ENCODE measurements at regions not wholly inside any gene's neighbourhood (a gene's known extent, or its start where the extent isn't known, plus 50 kb on each side); places are given as distances from the start of the nearest gene placed in this dataset.
"Not testable (repeated sequence)": the region's sequence is repeated elsewhere in the genome, so short reads cannot be mapped to it uniquely, and the experiment has no call there.

GRCh38 chr3:110015231-110015963 lies 678.1 kb upstream of the DPPA4 start:
- FAIRE-seq (no peak), DNase-seq (ENCODE audit: low read depth) (no peak)
- TF ChIP-seq CTCF (IDR thresholded peaks at IDR 0.05; ENCODE audit: insufficient read depth, low read length, severe bottlenecking): no peak
- no peaks in the 10 kb centered on the region for H3K36me3 ChIP-seq (ENCODE audit: control insufficient read depth, insufficient read depth, low read length)
- H3K4me3 ChIP-seq (ENCODE audit: low read depth, low read length): no peak overlapping the region
- no peaks in the 10 kb centered on the region for H3K27me3 ChIP-seq (ENCODE audit: control insufficient read depth, insufficient read depth, low read length)

- Histone ChIP-seq H3K36me3 (ENCODE audit: control insufficient read depth, insufficient read depth, low read length) (no peaks in the 10 kb centered on the region), H3K27me3 (ENCODE audit: control insufficient read depth, insufficient read depth, low read length) (no peaks in the 10 kb centered on the region), H3K4me3 (ENCODE audit: low read depth, low read length) (no peak overlapping the region)
- TF ChIP-seq CTCF (IDR thresholded peaks at IDR 0.05; ENCODE audit: insufficient read depth, low read length, severe bottlenecking): no peak
- FAIRE-seq: no peak
- no peak for DNase-seq (ENCODE audit: low read depth)
These were observed 679.0 kb upstream of the DPPA4 start for GRCh38 chr3:110016235-110016815.

- FAIRE-seq: no peak
- no peaks in the 10 kb centered on the region for H3K36me3 ChIP-seq (ENCODE audit: control insufficient read depth, insufficient read depth, low read length)
- TF ChIP-seq CTCF (IDR thresholded peaks at IDR 0.05; ENCODE audit: insufficient read depth, low read length, severe bottlenecking): no peak
- H3K27me3 ChIP-seq (ENCODE audit: control insufficient read depth, insufficient read depth, low read length): no peaks in the 10 kb centered on the region
- no peak overlapping the region for H3K4me3 ChIP-seq (ENCODE audit: low read depth, low read length)
- no peak for DNase-seq (ENCODE audit: low read depth)
These were observed 680.0 kb upstream of the DPPA4 start for GRCh38 chr3:110017304-110017703.

GRCh38 chr3:110021659-110022058 lies 684.3 kb upstream of the DPPA4 start:
- DNase-seq (ENCODE audit: low read depth) (no peak), FAIRE-seq (no peak)
- H3K4me3 ChIP-seq (ENCODE audit: low read depth, low read length): no peak overlapping the region
- no peaks in the 10 kb centered on the region for H3K27me3 ChIP-seq (ENCODE audit: control insufficient read depth, insufficient read depth, low read length)
- no peaks in the 10 kb centered on the region for H3K36me3 ChIP-seq (ENCODE audit: control insufficient read depth, insufficient read depth, low read length)
- no peak for TF ChIP-seq CTCF (IDR thresholded peaks at IDR 0.05; ENCODE audit: insufficient read depth, low read length, severe bottlenecking)

GRCh38 chr3:110023022-110023421 lies 685.7 kb upstream of the DPPA4 start:
- FAIRE-seq; H3K36me3 ChIP-seq (ENCODE audit: control insufficient read depth, insufficient read depth, low read length); H3K27me3 ChIP-seq (ENCODE audit: control insufficient read depth, insufficient read depth, low read length); H3K4me3 ChIP-seq (ENCODE audit: low read depth, low read length); DNase-seq (ENCODE audit: low read depth): not testable (repeated sequence)

GRCh38 chr3:110026421-110026820 lies 689.1 kb upstream of the DPPA4 start:
- no peak for TF ChIP-seq CTCF (IDR thresholded peaks at IDR 0.05; ENCODE audit: insufficient read depth, low read length, severe bottlenecking)
- Histone ChIP-seq H3K4me3 (ENCODE audit: low read depth, low read length) (no peak overlapping the region), H3K27me3 (ENCODE audit: control insufficient read depth, insufficient read depth, low read length) (no peaks in the 10 kb centered on the region), H3K36me3 (ENCODE audit: control insufficient read depth, insufficient read depth, low read length) (no peaks in the 10 kb centered on the region)
- no peak for DNase-seq (ENCODE audit: low read depth)
- no peak for FAIRE-seq

Measured in bronchial epithelial cell (primary cell).